Body of pancreas (tissue), 4 donors: ENCODE measurements at regions not wholly inside any gene's neighbourhood (a gene's known extent, or its start where the extent isn't known, plus 50 kb on each side); places are given as distances from the start of the nearest gene placed in this dataset.

Experiments used
- CTCF ChIP-seq, 7 experiments: fragments of 450-650 bp in 4 of 7; fragments of 200-600 bp in 3 of 7; sonication (generic) in 3 of 7; IDR thresholded peaks; one replicate each; pipeline ENCODE4 v1.5.1; 2016 to 2019; ENCODE audit warnings: antibody characterized with exemption in 7 of 7
- POLR2A ChIP-seq, 3 donors: fragments of 450-650 bp; IDR thresholded peaks; one replicate each; pipeline ENCODE4 v1.6.1; 2016; ENCODE audit warnings: antibody characterized with exemption in 3 of 3, mild to moderate bottlenecking in 2 of 3

DNA sequence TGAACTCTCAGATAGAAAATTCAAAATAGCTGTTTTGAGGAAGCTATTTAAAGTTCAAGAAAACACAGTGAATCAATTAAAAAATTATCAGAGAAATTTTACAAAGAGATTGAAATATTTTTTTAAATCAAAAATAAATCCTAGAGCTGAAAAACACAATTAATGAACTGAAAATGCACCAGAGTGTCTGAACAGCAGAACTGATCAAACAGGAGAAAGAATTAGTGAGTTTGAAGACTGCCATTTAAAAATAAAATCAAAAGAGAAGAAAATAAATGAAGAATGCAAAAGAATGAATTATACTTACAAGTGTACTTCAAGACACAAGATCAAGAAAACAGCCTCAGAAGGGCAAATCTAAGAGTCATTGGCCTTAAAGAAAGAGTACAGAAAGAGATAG, 1000.2 kb upstream of the ATXN8OS start:
- TF ChIP-seq POLR2A (IDR thresholded peaks at IDR 0.05) (no peak), CTCF (IDR thresholded peaks at IDR 0.05) (no peak)
